ENCODE measurements at regions not wholly inside any gene's neighbourhood (a gene's known extent, or its start where the extent isn't known, plus 50 kb on each side); places are given as distances from the start of the nearest gene placed in this dataset.
"Not testable (repeated sequence)": the region's sequence is repeated elsewhere in the genome, so short reads cannot be mapped to it uniquely, and the experiment has no call there.

- no peak for DNase-seq (ENCODE audit: low spot score)
These were observed 58.2 kb downstream of the RPRM start for GRCh38 chr2:153420394-153420793.

GRCh38 chr2:153417077-153417476 is 61.5 kb downstream of the RPRM start:
- DNase-seq (ENCODE audit: low spot score) = no peak

GRCh38 chr2:153416071-153416470 is 62.5 kb downstream of the RPRM start:
- DNase-seq (ENCODE audit: low spot score) = no peak

GRCh38 chr2:153408710-153409385 is 69.7 kb downstream of the RPRM start:
- DNase-seq (ENCODE audit: low spot score) = no peak

- DNase-seq (ENCODE audit: low spot score) = no peak
These were observed 73.4 kb downstream of the RPRM start for GRCh38 chr2:153405196-153405595.

- no peak for DNase-seq (ENCODE audit: low spot score)
These were observed 73.8 kb downstream of the RPRM start for GRCh38 chr2:153404792-153405191.

GRCh38 chr2:153403940-153404339 is 74.6 kb downstream of the RPRM start:
- no peak for DNase-seq (ENCODE audit: low spot score)

GRCh38 chr2:153403352-153403751 is 75.2 kb downstream of the RPRM start:
- not testable (repeated sequence) for DNase-seq (ENCODE audit: low spot score)

GRCh38 chr2:153394686-153395085 is 83.9 kb downstream of the RPRM start:
- no peak for DNase-seq (ENCODE audit: low spot score)

- no peak for DNase-seq (ENCODE audit: low spot score)
These were observed 84.3 kb downstream of the RPRM start for GRCh38 chr2:153394247-153394646.

GRCh38 chr2:153393518-153393917 is 85.0 kb downstream of the RPRM start:
- DNase-seq (ENCODE audit: low spot score) = no peak

- DNase-seq (ENCODE audit: low spot score) = no peak
These were observed 87.4 kb downstream of the RPRM start for GRCh38 chr2:153391131-153391530.

- no peak for DNase-seq (ENCODE audit: low spot score)
These were observed 90.3 kb downstream of the RPRM start for GRCh38 chr2:153388246-153388645.

- no peak for DNase-seq (ENCODE audit: low spot score)
These were observed 91.4 kb downstream of the RPRM start for GRCh38 chr2:153387203-153387602.

- DNase-seq (ENCODE audit: low spot score) = no peak
These were observed 92.1 kb downstream of the RPRM start for GRCh38 chr2:153386481-153386897.

GRCh38 chr2:153373510-153374279 is 104.9 kb downstream of the RPRM start:
- DNase-seq (ENCODE audit: low spot score) = no peak

GRCh38 chr2:153360239-153360638 is 118.3 kb downstream of the RPRM start:
- DNase-seq (ENCODE audit: low spot score) = no peak

GRCh38 chr2:153354377-153354776 is 124.2 kb downstream of the RPRM start:
- DNase-seq (ENCODE audit: low spot score) = no peak

GRCh38 chr2:153349603-153350002 is 129.0 kb downstream of the RPRM start:
- no peak for DNase-seq (ENCODE audit: low spot score)

- no peak for DNase-seq (ENCODE audit: low spot score)
These were observed 130.6 kb downstream of the RPRM start for GRCh38 chr2:153347818-153348495.

GRCh38 chr2:153320879-153321278 is 157.7 kb downstream of the RPRM start:
- DNase-seq (ENCODE audit: low spot score) = no peak

GRCh38 chr2:153311432-153311831 is 167.1 kb downstream of the RPRM start:
- no peak for DNase-seq (ENCODE audit: low spot score)

- DNase-seq (ENCODE audit: low spot score) = no peak
These were observed 170.1 kb downstream of the RPRM start for GRCh38 chr2:153308466-153308865.

Data from kidney capillary endothelial cell (primary cell).